ENCODE measurements at regions not wholly inside any gene's neighbourhood (a gene's known extent, or its start where the extent isn't known, plus 50 kb on each side); places are given as distances from the start of the nearest gene placed in this dataset.

GRCh38 chr7:88449410-88449809, 142.7 kb upstream of the STEAP4 start (continued):
- TF ChIP-seq BRF2 (CRISPR knock-in tag; IDR thresholded peaks at IDR 0.05) (no peak), ONECUT2 (CRISPR knock-in tag; IDR thresholded peaks at IDR 0.05) (no peak)

DNA sequence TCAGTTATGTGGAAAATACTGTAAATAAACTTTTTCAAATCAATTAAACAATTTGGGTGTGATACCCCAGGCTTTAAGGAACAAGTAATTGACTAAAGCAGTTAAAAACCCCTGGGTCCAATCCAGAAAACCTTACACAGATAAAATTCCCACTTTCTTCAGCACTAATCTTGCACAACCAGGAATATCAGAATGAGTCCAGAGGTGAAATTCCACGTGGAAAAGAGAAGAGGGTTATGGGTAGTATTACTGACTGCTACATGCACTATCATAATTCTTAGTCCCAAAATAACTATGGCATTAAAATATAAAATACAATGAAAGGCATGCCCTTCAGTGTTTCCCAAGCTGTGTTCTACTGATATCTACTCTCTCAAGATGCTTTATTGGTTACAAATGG, 135.7 kb upstream of the STEAP4 start:
- H3K27ac ChIP-seq (ENCODE audit: extremely low read length, insufficient read depth, low read length), result no peak overlapping the region
- H3K4me3 ChIP-seq (replicated peaks in 1 of 3; ENCODE audit: insufficient read depth in 1 of 3, low read depth in 2 of 3, low read length in 3 of 3), result no peak overlapping the region
- TF ChIP-seq MLXIP (CRISPR knock-in tag; IDR thresholded peaks at IDR 0.05; ENCODE audit: borderline replicate concordance), result no peak
- no peak for TF ChIP-seq ZNF513 (CRISPR knock-in tag; conservative IDR thresholded peaks at IDR 0.05)
- no peak for TF ChIP-seq ZNF792 (CRISPR knock-in tag; IDR thresholded peaks at IDR 0.05)
- TF ChIP-seq ATM (IDR thresholded peaks at IDR 0.05; ENCODE audit: borderline replicate concordance), result no peak
- TF ChIP-seq NFKBIZ (CRISPR knock-in tag; IDR thresholded peaks at IDR 0.05), result no peak
- TF ChIP-seq SNAPC2 (CRISPR knock-in tag; IDR thresholded peaks at IDR 0.05), result no peak
- TF ChIP-seq ZKSCAN1 (IDR thresholded peaks at IDR 0.05; ENCODE audit: low read length), result no peak
- TF ChIP-seq GPN1 (CRISPR knock-in tag; IDR thresholded peaks at IDR 0.05; ENCODE audit: borderline replicate concordance), result no peak
- no peak for TF ChIP-seq ZNF468 (CRISPR knock-in tag; IDR thresholded peaks at IDR 0.05)
- TF ChIP-seq TEAD2 (CRISPR knock-in tag; IDR thresholded peaks at IDR 0.05), result no peak
- no peak for TF ChIP-seq REXO4 (CRISPR knock-in tag; IDR thresholded peaks at IDR 0.05; ENCODE audit: borderline replicate concordance)
- no peak for TF ChIP-seq ZNF746 (CRISPR knock-in tag; IDR thresholded peaks at IDR 0.05)
- TF ChIP-seq MED1 (CRISPR knock-in tag; IDR thresholded peaks at IDR 0.05), result no peak
- TF ChIP-seq POGZ (CRISPR knock-in tag; IDR thresholded peaks at IDR 0.05), result no peak
- TF ChIP-seq POLR2A (IDR thresholded peaks at IDR 0.05; ENCODE audit: insufficient read depth in 1 of 2, low read depth in 2 of 2, low read length in 2 of 2), result no peak
- TF ChIP-seq HNRNPL (IDR thresholded peaks at IDR 0.05; ENCODE audit: low read depth, low read length), result no peak
- no peak for TF ChIP-seq ZNF251 (CRISPR knock-in tag; IDR thresholded peaks at IDR 0.05)
- no peaks in the 10 kb centered on the region for H3K9me3 ChIP-seq (ENCODE audit: low read length)
- ChIA-PET CTCF (ENCODE audit: low intra/inter-chr PET ratio, low total read pairs) (no interaction called here), POLR2A (no interaction called here)
- 5% methylated on average over 1 of the region's 1 CpG for WGBS (ENCODE audit: low lambda C conversion rate)
- FAIRE-seq, result no peak
- no peak for ATAC-seq
- no peak overlapping the region for H3K4me2 ChIP-seq (ENCODE audit: low read depth, low read length)
- H2AFZ ChIP-seq (ENCODE audit: low read length), result no peak overlapping the region
- intact Hi-C loops (cut with micrococcal nuclease; ENCODE audit: unreplicated experiment) (no loop called here), in situ Hi-C loops (cut with HindIII; ENCODE audit: extremely low pct_ligation_motif_present, low pct_unique_long_range_greater_than_20kb) (no loop called here)
- H3K36me3 ChIP-seq (replicated peaks in 1 of 2; ENCODE audit: control insufficient read depth in 1 of 2, insufficient read depth in 2 of 2, low read length in 2 of 2), result no peaks in the 10 kb centered on the region
- BruUV-seq (replicated peaks), result no TSS peak
- no peaks in the 10 kb centered on the region for H3K4me1 ChIP-seq (ENCODE audit: insufficient read depth, low read length)
- DNase-seq (ENCODE audit: low spot score), result no peak
- no peaks in the 10 kb centered on the region for H3K27me3 ChIP-seq (ENCODE audit: control insufficient read depth in 1 of 2, insufficient read depth in 2 of 2, low read length in 2 of 2)
- H3K79me2 ChIP-seq (ENCODE audit: insufficient read depth, low read length), result no peaks in the 10 kb centered on the region
- H3K9ac ChIP-seq (ENCODE audit: insufficient read depth, low read depth, low read length), result no peak overlapping the region
- H4K20me1 ChIP-seq (ENCODE audit: insufficient read depth, low read length), result no peaks in the 10 kb centered on the region
